ENCODE measurements at regions not wholly inside any gene's neighbourhood (a gene's known extent, or its start where the extent isn't known, plus 50 kb on each side); places are given as distances from the start of the nearest gene placed in this dataset.

DNA sequence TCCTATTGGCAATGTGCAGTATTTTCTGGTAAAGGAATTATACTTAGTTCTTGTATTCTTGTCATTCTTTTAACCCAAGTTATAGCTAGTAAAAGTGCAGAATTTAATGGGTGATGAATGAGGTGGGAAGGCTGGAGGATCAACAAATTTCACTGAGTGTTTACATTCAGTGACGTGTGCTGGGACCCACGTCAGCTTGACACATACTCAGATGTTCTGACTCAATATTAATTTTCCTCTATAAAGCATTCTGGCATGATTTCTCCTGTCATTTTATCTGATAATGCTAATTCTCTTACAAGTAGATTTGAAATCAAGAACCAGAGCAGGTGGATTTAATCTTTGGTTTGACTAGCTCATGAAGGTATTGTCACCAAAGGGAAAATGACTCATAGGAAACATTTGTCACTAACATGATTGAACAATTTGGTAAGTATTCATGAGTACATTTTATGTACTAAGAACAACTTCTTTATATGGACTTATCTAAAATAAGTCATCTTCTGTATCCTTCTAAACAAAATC is 71.0 kb upstream of the SYNPR start:
- TF ChIP-seq, protein P1, sequence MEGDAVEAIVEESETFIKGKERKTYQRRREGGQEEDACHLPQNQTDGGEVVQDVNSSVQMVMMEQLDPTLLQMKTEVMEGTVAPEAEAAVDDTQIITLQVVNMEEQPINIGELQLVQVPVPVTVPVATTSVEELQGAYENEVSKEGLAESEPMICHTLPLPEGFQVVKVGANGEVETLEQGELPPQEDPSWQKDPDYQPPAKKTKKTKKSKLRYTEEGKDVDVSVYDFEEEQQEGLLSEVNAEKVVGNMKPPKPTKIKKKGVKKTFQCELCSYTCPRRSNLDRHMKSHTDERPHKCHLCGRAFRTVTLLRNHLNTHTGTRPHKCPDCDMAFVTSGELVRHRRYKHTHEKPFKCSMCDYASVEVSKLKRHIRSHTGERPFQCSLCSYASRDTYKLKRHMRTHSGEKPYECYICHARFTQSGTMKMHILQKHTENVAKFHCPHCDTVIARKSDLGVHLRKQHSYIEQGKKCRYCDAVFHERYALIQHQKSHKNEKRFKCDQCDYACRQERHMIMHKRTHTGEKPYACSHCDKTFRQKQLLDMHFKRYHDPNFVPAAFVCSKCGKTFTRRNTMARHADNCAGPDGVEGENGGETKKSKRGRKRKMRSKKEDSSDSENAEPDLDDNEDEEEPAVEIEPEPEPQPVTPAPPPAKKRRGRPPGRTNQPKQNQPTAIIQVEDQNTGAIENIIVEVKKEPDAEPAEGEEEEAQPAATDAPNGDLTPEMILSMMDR (IDR thresholded peaks at IDR 0.05; ENCODE audit: insufficient read depth, low read length) = no peak
- TF ChIP-seq POLR2AphosphoS5 (IDR thresholded peaks at IDR 0.05; ENCODE audit: low read depth) (no peak), SPI1 (IDR thresholded peaks at IDR 0.05; ENCODE audit: borderline replicate concordance, low read depth) (no peak)

Data from HL-60 (cell line).